Parathyroid adenoma (tissue), 2 donors: ENCODE measurements at regions not wholly inside any gene's neighbourhood (a gene's known extent, or its start where the extent isn't known, plus 50 kb on each side); places are given as distances from the start of the nearest gene placed in this dataset.

Source experiments
- H2AFZ ChIP-seq: fragments of 300-600 bp; sonication (generic); one replicate; pipeline ENCODE4 v1.7.0; 2017; ENCODE audit warnings: antibody characterized with exemption, mild to moderate bottlenecking
- H3K27ac ChIP-seq: fragments of 300-600 bp; sonication (generic); one replicate; pipeline ENCODE4 v1.7.0; 2017
- H3K27me3 ChIP-seq: fragments of 300-600 bp; sonication (generic); one replicate; pipeline ENCODE4 v1.7.0; 2017; ENCODE audit warnings: low read length; ENCODE audit not compliant: control insufficient read depth, insufficient read depth
- H3K36me3 ChIP-seq: fragments of 300-600 bp; sonication (generic); one replicate; pipeline ENCODE4 v1.7.0; 2017; ENCODE audit warnings: low read length; ENCODE audit not compliant: control insufficient read depth, insufficient read depth
- H3K4me1 ChIP-seq: fragments of 300-600 bp; sonication (generic); one replicate; pipeline ENCODE4 v1.7.0; 2017; ENCODE audit warnings: control low read depth
- H3K4me2 ChIP-seq: fragments of 300-600 bp; sonication (generic); one replicate; pipeline ENCODE4 v1.7.0; 2017; ENCODE audit warnings: low read length
- H3K4me3 ChIP-seq: fragments of 300-600 bp; sonication (generic); one replicate; pipeline ENCODE4 v1.7.0; 2017; ENCODE audit warnings: low read depth, low read length
- H3K79me2 ChIP-seq: fragments of 300-600 bp; sonication (generic); one replicate; pipeline ENCODE4 v1.7.0; 2017; ENCODE audit warnings: control low read depth
- H3K9ac ChIP-seq: fragments of 300-600 bp; sonication (generic); one replicate; pipeline ENCODE4 v1.7.0; 2017; ENCODE audit warnings: mild to moderate bottlenecking
- H3K9me3 ChIP-seq: fragments of 300-600 bp; sonication (generic); one replicate; pipeline ENCODE4 v1.7.0; 2017; ENCODE audit warnings: low read length; ENCODE audit not compliant: control insufficient read depth
- CTCF ChIP-seq: fragments of 300-600 bp; sonication (generic); IDR thresholded peaks from one replicate; pipeline ENCODE4 v1.7.0; 2017; ENCODE audit warnings: antibody characterized with exemption, mild to moderate bottlenecking
- donor health status: primary hyperparathyroidism.

- Histone ChIP-seq H3K4me3 (no peak overlapping the region), H3K4me2 (no peak overlapping the region), H2AFZ (no peak overlapping the region), H3K9me3 (no peaks in the 10 kb centered on the region), H3K9ac (no peak overlapping the region), H3K27me3 (no peaks in the 10 kb centered on the region), H3K79me2 (no peaks in the 10 kb centered on the region), H3K27ac (no peak overlapping the region), H3K36me3 (no peaks in the 10 kb centered on the region), H3K4me1 (no peaks in the 10 kb centered on the region)
- no peak for TF ChIP-seq CTCF
Measured at GRCh38 chr2:125615438-125615837, 1040.5 kb upstream of the GYPC start.

DNA sequence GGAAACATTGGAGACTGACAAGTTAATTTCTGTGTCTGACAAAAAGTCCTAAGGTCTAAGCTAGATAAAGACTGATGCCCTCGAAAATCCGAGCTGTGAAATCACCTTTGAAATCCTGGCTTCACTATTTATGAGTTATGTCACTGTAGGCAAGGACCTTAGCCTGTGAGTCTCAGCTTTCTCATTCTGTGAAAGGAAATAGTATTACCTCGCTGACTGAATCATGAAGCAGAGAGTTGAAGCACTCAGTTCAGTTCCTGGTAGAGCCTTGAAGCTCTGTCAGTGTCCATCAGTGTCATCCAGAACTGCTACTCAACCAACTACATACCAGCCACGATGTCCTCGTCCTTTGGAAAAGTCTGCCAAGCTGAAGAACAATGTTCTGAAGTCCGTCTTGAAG is 1025.6 kb upstream of the GYPC start:
- H3K4me3 ChIP-seq: no peak overlapping the region
- no peak for TF ChIP-seq CTCF

DNA sequence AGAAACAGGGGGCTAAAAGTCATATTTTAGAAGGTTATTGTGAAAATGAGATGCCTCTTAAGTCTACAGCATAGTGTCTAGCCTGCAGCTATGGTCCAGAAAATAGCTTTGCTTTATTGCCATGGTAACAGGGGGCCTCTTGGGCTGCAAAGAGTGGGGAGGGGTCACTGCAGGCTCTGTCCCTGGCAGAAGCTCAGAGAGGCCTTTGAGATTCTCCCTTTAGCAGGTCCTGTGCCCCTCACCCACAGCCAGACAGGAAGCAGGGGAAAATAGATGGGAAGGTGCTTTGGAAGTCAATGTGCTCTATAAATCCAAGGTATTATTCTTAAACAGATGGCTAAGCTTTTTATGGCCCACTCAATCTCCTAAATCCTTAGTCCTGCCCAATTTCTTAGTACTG is 1021.3 kb upstream of the GYPC start:
- H3K4me3 ChIP-seq: no peak overlapping the region
- H3K79me2 ChIP-seq: no peaks in the 10 kb centered on the region
- no peaks in the 10 kb centered on the region for H3K4me1 ChIP-seq
- H3K36me3 ChIP-seq: no peaks in the 10 kb centered on the region
- no peak overlapping the region for H3K9ac ChIP-seq
- H3K4me2 ChIP-seq: no peak overlapping the region
- H2AFZ ChIP-seq: no peak overlapping the region
- no peak for TF ChIP-seq CTCF
- H3K9me3 ChIP-seq: no peaks in the 10 kb centered on the region
- H3K27me3 ChIP-seq: no peaks in the 10 kb centered on the region
- no peak overlapping the region for H3K27ac ChIP-seq

More for the DNA sequence above, 1025.6 kb upstream of the GYPC start:
- no peaks in the 10 kb centered on the region for H3K36me3 ChIP-seq
- no peaks in the 10 kb centered on the region for H3K4me1 ChIP-seq
- H2AFZ ChIP-seq: no peak overlapping the region
- H3K4me2 ChIP-seq: no peak overlapping the region
- no peaks in the 10 kb centered on the region for H3K79me2 ChIP-seq
- no peaks in the 10 kb centered on the region for H3K9me3 ChIP-seq
- H3K27me3 ChIP-seq: no peaks in the 10 kb centered on the region
- H3K9ac ChIP-seq: no peak overlapping the region
- H3K27ac ChIP-seq: no peak overlapping the region

GRCh38 chr2:125638345-125638744 is 1017.6 kb upstream of the GYPC start:
- Histone ChIP-seq H3K36me3 (no peaks in the 10 kb centered on the region), H3K4me2 (no peak overlapping the region), H3K27ac (no peak overlapping the region), H3K79me2 (no peaks in the 10 kb centered on the region), H3K9me3 (no peaks in the 10 kb centered on the region), H3K4me3 (no peak overlapping the region), H3K27me3 (no peaks in the 10 kb centered on the region), H3K9ac (no peak overlapping the region), H2AFZ (no peak overlapping the region), H3K4me1 (no peaks in the 10 kb centered on the region)
- TF ChIP-seq CTCF: no peak

DNA sequence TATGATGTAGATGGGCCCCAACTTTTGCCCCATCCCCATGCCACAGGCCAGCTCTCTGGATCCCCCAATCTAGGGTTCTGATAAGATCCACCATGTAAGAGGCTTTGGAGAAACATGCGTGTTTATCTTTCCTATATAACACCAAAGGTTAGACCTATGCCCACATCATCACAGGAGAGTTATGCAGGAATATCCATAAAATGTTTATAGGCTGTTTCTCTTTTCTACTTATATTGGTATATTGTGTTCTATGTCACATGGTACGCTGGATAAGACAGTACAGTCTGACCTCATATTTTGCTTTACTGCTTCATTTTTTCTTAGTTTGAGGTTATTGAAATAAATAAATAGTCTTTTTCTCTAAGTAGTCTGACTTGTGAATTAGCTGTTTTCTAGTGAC is 1013.9 kb upstream of the GYPC start:
- Histone ChIP-seq H3K27me3 (no peaks in the 10 kb centered on the region), H3K4me2 (no peak overlapping the region), H3K9ac (no peak overlapping the region), H2AFZ (no peak overlapping the region), H3K4me3 (no peak overlapping the region), H3K27ac (no peak overlapping the region), H3K4me1 (no peaks in the 10 kb centered on the region), H3K36me3 (no peaks in the 10 kb centered on the region), H3K79me2 (no peaks in the 10 kb centered on the region), H3K9me3 (no peaks in the 10 kb centered on the region)
- no peak for TF ChIP-seq CTCF
